Gastroesophageal sphincter (tissue), 3 donors: ENCODE measurements at regions not wholly inside any gene's neighbourhood (a gene's known extent, or its start where the extent isn't known, plus 50 kb on each side); places are given as distances from the start of the nearest gene placed in this dataset.

Experiments
- CTCF ChIP-seq, 4 experiments: fragments of 200-600 bp in 2 of 4; fragments of 450-650 bp in 2 of 4; sonication (generic) in 1 of 4; IDR thresholded peaks; one replicate each; pipeline ENCODE4 v1.5.1; 2017 to 2019; ENCODE audit warnings: antibody characterized with exemption in 4 of 4, mild to moderate bottlenecking in 2 of 4, moderate library complexity in 2 of 4
- EP300 ChIP-seq: sonication (generic); formaldehyde crosslinking; IDR thresholded peaks from one replicate; pipeline ENCODE4 v1.6.1; 2017; ENCODE audit warnings: antibody characterized with exemption, mild to moderate bottlenecking
- POLR2A ChIP-seq, 2 donors: fragments of 450-650 bp; IDR thresholded peaks; one replicate each; pipeline ENCODE4 v1.6.1; 2017; ENCODE audit warnings: antibody characterized with exemption in 2 of 2, mild to moderate bottlenecking in 2 of 2, moderate library complexity in 1 of 2
- POLR2AphosphoS5 ChIP-seq: sonication (generic); formaldehyde crosslinking; IDR thresholded peaks from one replicate; pipeline ENCODE4 v1.6.1; 2017; ENCODE audit warnings: antibody characterized with exemption

GRCh38 chr1:193740762-193741161, 554.3 kb upstream of the B3GALT2 start:
- TF ChIP-seq POLR2A (IDR thresholded peaks at IDR 0.05) = no peak
- no peak for TF ChIP-seq CTCF (IDR thresholded peaks at IDR 0.05)
- no peak for TF ChIP-seq EP300
- TF ChIP-seq POLR2AphosphoS5 = no peak
